SU-DHL-6 (cell line): ENCODE measurements at regions not wholly inside any gene's neighbourhood (a gene's known extent, or its start where the extent isn't known, plus 50 kb on each side); places are given as distances from the start of the nearest gene placed in this dataset.

ENCODE experiments used
- EZH2phosphoT487 ChIP-seq: fragments of 200-600 bp; sonication (generic), shearing (Covaris generic); conservative IDR thresholded peaks from 2 replicates; pipeline ENCODE4 v1.6.1; 2018; ENCODE audit warnings: mild to moderate bottlenecking, antibody characterized with exemption, low read length, moderate library complexity, mixed read lengths
- TF ChIP-seq, protein P1 (sequence below): fragments of 200-600 bp; sonication (generic); IDR thresholded peaks from one replicate; pipeline ENCODE4 v1.5.1; 2017; ENCODE audit warnings: antibody characterized with exemption, mild to moderate bottlenecking, low read length, moderate library complexity; ENCODE audit not compliant: insufficient read depth, poor library complexity, severe bottlenecking

- TF ChIP-seq, protein P1, sequence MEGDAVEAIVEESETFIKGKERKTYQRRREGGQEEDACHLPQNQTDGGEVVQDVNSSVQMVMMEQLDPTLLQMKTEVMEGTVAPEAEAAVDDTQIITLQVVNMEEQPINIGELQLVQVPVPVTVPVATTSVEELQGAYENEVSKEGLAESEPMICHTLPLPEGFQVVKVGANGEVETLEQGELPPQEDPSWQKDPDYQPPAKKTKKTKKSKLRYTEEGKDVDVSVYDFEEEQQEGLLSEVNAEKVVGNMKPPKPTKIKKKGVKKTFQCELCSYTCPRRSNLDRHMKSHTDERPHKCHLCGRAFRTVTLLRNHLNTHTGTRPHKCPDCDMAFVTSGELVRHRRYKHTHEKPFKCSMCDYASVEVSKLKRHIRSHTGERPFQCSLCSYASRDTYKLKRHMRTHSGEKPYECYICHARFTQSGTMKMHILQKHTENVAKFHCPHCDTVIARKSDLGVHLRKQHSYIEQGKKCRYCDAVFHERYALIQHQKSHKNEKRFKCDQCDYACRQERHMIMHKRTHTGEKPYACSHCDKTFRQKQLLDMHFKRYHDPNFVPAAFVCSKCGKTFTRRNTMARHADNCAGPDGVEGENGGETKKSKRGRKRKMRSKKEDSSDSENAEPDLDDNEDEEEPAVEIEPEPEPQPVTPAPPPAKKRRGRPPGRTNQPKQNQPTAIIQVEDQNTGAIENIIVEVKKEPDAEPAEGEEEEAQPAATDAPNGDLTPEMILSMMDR, result no peak
- TF ChIP-seq EZH2phosphoT487, result no peak
Observed at GRCh38 chr6:74953708-74954107, 252.1 kb downstream of the COL12A1 start.
